ENCODE measurements at regions not wholly inside any gene's neighbourhood (a gene's known extent, or its start where the extent isn't known, plus 50 kb on each side); places are given as distances from the start of the nearest gene placed in this dataset.

DNA sequence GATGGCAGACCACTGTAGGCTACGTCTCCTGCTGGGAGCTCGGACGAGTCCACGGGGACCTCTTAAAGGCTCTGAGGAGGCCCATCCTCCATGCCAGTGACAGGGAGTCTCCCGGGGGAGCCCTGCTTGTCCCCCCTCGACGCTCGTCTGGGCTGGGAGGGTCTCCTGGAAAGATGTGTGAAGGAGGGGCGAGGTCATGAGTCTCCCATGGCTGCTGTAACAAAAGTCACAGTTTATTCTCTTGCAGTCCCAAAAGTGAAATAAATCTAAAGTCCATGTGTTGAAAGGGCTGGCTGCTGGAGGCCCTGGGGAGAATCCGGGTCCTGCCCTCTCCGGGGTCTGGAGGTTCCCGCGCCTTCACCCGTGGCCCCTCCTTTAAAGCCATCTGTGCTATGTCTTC is 67.1 kb upstream of the GATA5 start:
- no peak for TF ChIP-seq POLR2A (IDR thresholded peaks at IDR 0.05)
- TF ChIP-seq, protein P1, sequence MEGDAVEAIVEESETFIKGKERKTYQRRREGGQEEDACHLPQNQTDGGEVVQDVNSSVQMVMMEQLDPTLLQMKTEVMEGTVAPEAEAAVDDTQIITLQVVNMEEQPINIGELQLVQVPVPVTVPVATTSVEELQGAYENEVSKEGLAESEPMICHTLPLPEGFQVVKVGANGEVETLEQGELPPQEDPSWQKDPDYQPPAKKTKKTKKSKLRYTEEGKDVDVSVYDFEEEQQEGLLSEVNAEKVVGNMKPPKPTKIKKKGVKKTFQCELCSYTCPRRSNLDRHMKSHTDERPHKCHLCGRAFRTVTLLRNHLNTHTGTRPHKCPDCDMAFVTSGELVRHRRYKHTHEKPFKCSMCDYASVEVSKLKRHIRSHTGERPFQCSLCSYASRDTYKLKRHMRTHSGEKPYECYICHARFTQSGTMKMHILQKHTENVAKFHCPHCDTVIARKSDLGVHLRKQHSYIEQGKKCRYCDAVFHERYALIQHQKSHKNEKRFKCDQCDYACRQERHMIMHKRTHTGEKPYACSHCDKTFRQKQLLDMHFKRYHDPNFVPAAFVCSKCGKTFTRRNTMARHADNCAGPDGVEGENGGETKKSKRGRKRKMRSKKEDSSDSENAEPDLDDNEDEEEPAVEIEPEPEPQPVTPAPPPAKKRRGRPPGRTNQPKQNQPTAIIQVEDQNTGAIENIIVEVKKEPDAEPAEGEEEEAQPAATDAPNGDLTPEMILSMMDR (IDR thresholded peaks at IDR 0.05) = no peak

All from esophagus squamous epithelium (tissue), 4 donors.